H1 (cell line): ENCODE measurements at regions not wholly inside any gene's neighbourhood (a gene's known extent, or its start where the extent isn't known, plus 50 kb on each side); places are given as distances from the start of the nearest gene placed in this dataset.

Source experiments
- BACH1 ChIP-seq: IDR thresholded peaks from 2 replicates; pipeline ENCODE4 v1.6.1; 2012; ENCODE audit warnings: low read length, improper control_type of control experiment
- CHD1 ChIP-seq: IDR thresholded peaks from 2 replicates; pipeline ENCODE4 v1.6.1; 2012; ENCODE audit warnings: low read depth, low read length, improper control_type of control experiment
- CREB1 ChIP-seq: IDR thresholded peaks from 2 replicates; pipeline ENCODE4 v1.6.1; 2012; ENCODE audit warnings: inconsistent platforms
- EGR1 ChIP-seq: IDR thresholded peaks from 2 replicates; pipeline ENCODE4 v1.6.1; 2011; ENCODE audit warnings: low read depth, low read length, borderline replicate concordance
- POU5F1 ChIP-seq: IDR thresholded peaks from 2 replicates; pipeline ENCODE4 v1.6.1; 2011; ENCODE audit warnings: low read depth, mild to moderate bottlenecking, low read length, moderate library complexity
- RFX5 ChIP-seq: IDR thresholded peaks from 2 replicates; pipeline ENCODE4 v1.6.1; 2011; ENCODE audit warnings: low read depth, low read length, improper control_type of control experiment, borderline replicate concordance
- TF ChIP-seq, protein P1 (sequence below): IDR thresholded peaks from 2 replicates; pipeline ENCODE4 v1.6.1; 2012; ENCODE audit warnings: inconsistent platforms
- TF ChIP-seq, protein P2 (sequence below), 3 experiments: IDR thresholded peaks; 1 replicate in 2 of 3; 2 replicates in 1 of 3; pipeline versions ENCODE4 v1.5.1 to v1.6.1; 2011; ENCODE audit warnings: low read length in 3 of 3, mild to moderate bottlenecking in 3 of 3, inconsistent platforms in 2 of 3, low read depth in 1 of 3, moderate library complexity in 1 of 3; ENCODE audit not compliant: insufficient read depth in 1 of 3; ENCODE audit errors: control extremely low read depth in 1 of 3

DNA sequence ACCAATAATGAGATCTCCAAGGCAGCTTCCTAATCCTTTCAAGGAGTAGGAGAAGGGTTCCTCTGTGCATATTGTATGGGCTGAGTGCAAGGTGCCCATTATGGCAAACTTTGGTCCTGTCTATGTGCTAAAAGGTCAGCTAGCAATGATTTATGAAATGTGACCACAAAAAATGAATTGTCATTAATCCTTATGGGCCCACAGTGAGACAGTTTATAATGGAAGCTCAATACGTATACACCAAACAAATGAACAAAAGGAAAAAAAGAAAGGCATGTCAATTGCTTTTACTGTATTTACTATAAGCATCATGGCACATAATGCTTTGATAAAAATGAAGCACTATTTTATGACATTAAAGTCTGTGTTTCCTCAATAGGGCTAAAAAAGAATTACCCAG lies 54.5 kb downstream of the ELAPOR2 start (continued):
- TF ChIP-seq CHD1 (no peak), CREB1 (no peak), POU5F1 (no peak), BACH1 (no peak), RFX5 (no peak), EGR1 (no peak)
- TF ChIP-seq, protein P1, sequence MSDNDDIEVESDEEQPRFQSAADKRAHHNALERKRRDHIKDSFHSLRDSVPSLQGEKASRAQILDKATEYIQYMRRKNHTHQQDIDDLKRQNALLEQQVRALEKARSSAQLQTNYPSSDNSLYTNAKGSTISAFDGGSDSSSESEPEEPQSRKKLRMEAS = no peak
- TF ChIP-seq, protein P2, sequence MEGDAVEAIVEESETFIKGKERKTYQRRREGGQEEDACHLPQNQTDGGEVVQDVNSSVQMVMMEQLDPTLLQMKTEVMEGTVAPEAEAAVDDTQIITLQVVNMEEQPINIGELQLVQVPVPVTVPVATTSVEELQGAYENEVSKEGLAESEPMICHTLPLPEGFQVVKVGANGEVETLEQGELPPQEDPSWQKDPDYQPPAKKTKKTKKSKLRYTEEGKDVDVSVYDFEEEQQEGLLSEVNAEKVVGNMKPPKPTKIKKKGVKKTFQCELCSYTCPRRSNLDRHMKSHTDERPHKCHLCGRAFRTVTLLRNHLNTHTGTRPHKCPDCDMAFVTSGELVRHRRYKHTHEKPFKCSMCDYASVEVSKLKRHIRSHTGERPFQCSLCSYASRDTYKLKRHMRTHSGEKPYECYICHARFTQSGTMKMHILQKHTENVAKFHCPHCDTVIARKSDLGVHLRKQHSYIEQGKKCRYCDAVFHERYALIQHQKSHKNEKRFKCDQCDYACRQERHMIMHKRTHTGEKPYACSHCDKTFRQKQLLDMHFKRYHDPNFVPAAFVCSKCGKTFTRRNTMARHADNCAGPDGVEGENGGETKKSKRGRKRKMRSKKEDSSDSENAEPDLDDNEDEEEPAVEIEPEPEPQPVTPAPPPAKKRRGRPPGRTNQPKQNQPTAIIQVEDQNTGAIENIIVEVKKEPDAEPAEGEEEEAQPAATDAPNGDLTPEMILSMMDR (IDR thresholded peaks at IDR 0.05; ENCODE audit: control extremely low read depth in 1 of 3, insufficient read depth in 1 of 3, low read depth in 1 of 3, low read length in 3 of 3) = no peak
